NCI-H2196 (cell line): ENCODE measurements at regions not wholly inside any gene's neighbourhood (a gene's known extent, or its start where the extent isn't known, plus 50 kb on each side); places are given as distances from the start of the nearest gene placed in this dataset.

Source experiments
- DNase-seq: peaks from one replicate; lab custom pipeline; 2025; ENCODE audit not compliant: unreplicated experiment; lab: John Stamatoyannopoulos, UW

DNA sequence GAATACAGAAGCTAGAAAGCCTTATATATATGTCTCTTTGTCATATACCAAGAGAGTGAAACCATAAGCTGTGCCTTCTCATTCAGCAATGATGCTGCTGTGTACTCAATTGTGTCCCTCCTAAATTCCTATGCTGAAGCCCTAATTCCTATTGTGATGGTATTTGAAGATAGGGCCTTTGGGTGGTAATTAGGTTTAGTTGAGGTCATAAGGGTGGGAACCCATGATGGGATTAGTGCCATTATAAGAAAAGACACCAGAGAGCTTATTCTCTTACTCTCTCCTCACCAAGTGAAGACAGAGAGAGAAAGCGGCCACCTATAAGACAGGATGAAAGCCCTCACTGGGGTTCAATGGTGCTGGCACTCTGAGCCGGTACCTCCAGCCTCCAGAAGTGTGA lies 1191.3 kb upstream of the TENM4 start:
- no peak for DNase-seq

DNA sequence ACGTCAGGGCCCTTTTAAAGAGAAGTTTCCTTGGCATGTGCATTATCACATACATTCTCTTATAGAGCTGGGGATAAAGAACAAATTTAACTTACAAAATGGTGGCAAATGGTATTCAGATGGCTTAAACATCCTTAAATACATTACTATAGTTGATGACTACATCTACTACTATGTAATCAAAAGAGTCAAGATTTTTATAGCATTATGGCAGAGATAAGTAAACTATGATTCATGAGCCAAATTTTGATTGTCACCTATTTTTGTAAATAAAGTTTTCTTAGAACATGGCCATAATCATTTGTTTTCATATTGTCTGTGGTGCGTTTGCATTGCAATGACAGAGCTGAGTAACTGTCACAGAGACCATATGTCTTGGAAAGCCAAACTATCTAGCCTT lies 1188.6 kb upstream of the TENM4 start:
- no peak for DNase-seq

DNA sequence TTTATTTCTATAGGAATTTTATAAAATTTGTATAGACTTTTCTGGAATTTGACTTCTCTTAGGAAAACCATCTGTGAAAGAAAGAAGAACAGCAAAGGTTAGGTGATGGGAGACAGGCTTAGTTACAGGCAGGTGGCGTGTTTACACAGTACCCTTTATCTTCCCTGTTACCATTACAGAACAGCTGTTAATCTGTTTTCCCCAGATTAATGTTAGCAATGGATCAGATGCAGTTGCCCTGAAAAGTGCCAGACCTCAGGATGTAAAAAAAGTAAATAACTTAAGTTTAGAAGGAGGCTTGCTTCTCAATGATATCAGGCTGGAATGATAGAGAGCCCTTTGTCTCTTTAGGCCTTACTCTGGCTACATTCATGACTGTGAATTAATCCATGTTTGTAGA lies 1186.5 kb upstream of the TENM4 start:
- DNase-seq = no peak

DNA sequence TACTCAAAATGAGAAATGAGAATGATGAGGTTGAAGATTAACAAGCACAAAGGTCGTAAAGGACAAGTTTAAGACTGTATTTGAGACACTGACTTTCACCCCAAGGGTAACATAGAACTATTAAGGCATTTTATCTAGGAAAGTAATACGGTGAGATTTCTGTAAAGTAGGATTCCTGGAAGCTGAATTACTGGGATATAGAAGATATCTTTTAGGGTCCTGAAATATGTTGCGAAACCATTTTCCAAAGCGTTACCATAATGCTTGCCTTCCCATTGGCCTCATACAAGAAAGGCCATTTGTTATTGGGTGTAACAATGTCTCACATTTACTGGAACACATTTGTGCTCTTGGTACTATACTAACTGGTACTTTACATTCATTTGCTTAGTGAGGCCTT lies 1185.9 kb upstream of the TENM4 start:
- no peak for DNase-seq

DNA sequence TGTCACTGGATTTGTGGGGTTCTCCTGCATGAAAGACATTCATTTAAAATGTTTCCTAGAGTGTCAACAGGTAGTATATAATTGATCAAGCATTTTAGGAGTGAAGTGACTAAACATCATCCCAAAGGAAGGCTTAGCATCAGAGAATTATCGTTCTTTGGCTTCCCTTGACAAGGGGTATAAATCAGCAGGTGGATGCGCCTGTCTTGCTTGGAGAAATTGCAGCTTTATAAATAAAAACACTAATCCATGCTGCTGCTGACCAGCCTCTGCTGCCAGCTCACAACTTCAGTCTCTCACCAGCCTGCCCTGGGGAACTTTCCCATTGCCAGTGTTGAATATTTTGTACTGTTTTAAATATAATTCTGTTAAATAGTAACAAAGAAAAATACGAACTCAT lies 1184.7 kb upstream of the TENM4 start:
- no peak for DNase-seq

DNA sequence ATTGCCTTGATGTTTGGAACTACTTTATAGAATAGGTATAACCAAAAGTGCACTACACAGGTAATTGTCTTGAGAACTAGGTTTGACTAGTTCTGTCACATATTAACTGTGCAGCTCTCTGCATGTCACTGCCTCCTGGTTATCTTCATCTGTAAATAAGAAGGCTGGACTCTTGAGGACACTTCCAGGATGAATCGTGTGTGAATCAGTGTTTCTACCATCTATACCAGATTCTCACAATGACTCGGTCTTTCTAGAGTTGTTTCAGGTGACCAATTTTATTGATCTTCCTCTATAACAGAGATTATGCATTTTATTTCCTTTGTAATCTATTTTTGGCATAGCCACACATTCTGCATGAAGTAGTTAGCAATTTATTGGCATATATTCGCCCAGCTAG lies 1181.0 kb upstream of the TENM4 start:
- DNase-seq = no peak

DNA sequence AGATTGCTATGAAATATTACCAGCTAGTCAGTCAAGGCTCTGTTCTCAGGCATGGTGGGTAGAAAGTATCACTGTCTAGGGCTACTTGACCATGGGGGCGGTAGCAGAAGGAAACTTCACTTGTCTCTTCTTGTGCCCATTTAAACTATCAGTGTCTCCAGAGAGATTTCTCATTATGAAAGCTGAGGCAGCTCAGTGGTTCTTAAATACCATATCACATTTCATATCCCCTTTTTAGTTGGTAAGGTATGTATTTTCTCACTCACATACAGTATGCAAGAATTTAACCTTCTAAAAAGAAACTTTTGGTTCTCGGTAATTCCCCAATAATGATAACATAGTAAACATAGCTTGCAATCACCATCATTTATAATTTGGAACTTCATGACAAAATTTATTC lies 1180.0 kb upstream of the TENM4 start:
- no peak for DNase-seq

DNA sequence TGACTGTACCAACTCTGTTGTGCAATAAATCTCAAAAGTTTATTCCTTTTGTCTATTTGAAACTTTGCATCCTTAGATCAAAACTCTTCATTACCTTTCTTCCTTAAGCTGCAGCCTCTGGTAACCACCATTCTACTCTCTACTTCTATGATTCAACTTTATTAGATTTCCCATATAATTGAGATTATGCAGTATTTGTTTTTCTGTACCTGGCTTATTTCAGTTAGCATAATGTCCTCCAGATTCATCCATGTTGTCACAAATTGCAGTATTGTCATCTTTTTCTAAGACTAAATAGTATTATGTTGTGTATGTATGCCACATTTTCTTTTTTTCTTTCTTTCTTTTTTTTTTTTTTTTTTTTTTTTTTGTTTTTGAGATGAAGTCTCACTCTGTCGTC lies 1176.3 kb upstream of the TENM4 start:
- DNase-seq = no peak

DNA sequence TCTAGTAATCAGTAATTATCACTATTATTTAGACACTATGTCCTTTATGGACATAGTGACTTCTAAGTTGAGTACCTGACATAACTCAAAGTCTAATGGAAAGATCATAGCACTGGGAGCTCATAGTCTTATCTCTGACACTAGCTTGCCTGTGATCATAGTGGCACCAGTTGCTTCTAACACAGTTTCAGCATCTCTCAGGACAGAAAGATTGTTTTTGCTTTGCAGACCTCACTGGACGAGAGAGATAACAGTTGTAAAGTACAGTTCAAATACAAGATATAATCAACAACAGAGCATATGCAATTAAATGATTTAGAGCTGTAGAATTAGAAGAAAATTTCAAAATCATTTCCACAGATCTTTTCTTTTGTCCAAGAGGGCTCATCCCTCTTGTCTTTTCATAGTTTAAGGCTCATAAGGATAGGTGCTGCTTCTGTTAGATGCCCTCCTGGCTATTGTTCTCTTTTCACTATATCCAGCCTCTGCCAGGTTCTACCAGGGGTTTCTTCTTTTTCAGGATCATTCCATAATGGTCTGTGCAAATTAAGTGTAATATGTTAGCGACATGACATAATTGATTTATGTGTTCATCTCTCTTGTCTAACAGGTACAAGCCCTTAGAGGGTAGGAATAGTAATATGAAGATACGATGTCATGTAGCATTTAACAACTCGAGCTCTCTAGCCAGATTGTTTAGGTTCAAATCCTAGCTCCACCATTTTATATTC lies 1175.4 kb upstream of the TENM4 start:
- no peak for DNase-seq

DNA sequence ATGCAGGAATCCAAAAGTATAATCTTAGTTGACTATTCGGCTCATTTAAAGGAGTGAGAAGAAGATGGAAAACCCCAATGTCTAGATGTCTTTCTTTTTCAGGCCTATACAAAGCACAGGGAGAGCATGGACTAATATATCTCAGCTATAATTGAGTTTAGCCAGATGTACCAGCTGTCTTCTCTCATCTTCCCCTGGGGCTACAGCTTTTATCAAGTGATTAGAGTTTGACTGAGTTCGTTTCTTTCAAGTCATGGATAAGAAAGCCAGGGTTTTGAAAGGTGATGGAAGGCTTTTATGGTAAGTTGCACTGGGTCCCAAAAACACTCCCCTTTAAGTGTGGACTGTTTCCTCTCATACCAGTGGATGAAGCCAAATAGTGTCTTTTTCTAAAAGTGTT lies 1172.8 kb upstream of the TENM4 start:
- no peak for DNase-seq

DNA sequence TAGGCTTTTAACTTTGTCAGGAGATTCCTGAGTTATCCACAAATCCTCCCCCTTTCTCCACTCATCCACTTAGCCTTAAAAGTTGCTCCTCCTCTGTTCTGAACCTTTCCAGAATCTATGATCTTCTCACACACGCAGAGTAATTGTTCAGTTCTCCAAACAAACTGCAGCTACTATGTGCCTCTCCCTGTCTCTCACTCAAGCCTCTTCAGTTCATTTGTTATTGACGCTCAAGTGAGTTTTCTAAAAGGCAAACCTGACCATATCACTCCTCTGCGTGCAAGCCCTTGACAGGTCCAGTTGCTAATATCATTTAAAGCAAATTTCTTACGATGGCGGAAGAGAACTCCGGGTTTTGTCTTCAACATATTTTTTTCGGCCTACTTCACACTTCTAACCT lies 1169.7 kb upstream of the TENM4 start:
- DNase-seq = no peak

DNA sequence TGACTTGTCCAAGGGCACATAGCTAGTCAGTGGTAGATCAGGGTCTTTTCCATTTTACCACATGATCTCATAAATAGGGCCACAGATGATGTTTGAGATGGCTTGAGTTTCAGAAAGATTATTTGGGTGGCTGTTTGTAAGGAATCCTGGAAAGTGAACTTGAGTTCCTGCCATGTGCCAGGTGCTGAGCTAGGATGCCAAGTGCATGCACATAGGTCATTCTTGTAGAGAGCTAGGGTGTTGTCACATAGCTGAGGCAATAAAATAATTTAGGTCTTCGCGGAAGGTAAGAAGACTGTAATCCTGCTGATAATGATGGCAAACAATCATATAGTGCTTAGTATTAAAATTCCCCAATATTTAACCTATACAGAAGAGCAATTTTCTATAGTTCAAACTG lies 1162.6 kb upstream of the TENM4 start:
- no peak for DNase-seq

DNA sequence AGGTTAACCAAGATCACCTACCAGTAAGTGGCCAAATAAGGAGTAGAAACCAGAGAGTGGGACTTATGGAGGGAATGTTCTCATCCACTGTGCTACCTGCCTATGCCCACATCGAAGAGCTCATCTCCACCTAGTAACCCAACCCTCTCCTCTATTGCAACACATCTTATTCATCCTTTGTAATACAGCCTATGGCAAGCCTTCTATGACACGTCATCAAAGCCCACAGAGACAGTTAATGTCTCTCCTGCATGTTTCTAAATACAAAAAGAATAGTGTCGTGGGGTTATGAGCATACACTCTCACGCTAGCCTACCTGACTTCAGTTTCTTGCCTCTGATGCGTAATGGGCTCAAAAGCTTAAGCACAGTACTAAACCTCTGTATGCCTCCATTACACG lies 1158.1 kb upstream of the TENM4 start:
- DNase-seq = no peak

DNA sequence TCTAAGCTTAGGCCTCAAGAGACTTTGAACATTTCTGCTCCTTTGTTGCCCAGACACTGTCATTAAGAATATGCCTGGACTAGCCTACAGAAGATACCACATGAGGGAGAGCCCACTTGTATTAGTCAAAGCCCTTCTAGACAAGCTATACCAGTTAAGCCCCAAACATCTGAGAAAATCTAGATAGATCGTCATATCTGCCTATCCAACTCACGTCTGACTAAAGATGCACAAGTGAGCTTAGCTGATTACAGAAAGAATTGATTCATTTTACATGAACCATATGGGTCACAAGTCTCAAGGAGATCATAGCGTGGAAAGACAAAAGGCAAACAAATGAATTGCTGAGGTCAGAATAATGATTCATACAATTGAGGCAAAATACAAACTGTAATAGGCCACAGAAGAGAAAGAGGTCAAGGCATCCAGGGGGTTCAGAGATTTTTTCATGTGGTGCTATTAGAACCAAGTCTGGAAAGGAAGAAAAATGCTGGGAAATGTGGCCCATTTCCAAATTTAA lies 1155.5 kb upstream of the TENM4 start:
- DNase-seq = no peak

DNA sequence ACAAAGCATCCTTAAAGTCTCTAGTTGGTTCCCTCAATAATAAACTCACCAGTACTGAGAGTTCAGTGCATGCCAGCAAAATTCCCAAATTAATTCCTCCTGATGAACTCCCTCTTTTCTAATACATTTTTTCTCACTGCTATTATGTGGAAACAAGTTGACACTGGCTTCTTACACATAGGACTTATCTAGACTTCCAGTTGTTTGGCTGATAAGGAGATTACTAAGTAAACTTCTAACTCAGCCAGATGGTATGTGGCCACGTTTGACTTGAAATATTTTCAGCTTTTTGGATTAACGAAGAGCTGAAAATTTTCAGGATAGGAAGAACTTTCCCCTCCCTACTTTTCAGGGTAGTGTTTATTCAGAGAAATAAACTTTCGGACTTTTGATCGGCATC lies 1154.2 kb upstream of the TENM4 start:
- DNase-seq = no peak

DNA sequence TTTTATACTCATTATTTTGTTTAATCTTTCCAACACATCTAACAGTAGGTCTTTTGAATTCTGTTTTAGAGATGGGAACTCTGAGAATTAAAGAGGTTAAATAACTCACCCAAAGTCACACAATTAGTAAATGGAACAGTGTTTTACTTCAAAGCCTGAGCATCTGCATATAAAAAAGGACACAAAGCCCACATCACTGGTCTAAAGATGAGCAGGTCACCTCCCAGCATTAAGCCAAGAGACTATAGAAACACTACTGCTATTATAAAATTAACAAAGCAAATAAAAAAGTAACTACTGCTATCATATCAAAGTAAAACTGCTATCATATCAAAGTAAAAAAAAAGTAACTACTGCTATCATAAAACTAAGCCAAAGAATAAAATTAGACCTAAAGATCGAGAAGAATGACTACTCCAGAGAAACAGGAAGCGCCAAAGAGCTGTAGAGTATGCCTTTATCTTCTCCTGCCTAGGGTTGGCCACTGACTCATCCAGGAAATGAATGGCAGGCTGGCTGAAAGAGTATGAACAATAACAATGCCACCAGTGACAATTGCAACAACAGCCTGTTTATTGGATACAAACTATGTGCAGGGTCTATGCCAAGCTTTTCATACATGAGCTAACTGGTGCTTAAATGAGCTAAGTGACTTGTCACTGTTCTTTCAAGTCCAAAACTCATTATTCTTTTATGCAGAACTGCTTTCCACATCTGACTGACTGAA lies 1153.0 kb upstream of the TENM4 start:
- no peak for DNase-seq

DNA sequence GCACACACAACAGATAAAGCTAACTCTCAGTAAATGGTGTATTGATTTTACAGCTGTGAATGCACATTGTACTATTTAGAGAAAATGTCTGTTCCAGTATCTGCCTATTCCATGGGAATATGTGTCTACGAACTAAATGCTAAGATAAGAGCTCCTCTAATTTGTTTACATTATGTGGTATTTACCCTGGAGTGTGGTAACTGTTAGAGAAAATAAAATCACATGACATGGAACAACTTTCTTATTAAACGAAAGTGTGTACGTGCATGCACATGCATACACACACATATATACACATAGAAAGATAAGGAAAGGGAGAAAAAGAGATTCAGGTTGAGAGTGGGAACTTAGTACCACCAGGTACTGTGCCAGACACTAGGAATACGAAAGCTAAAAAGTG lies 1151.7 kb upstream of the TENM4 start:
- DNase-seq = no peak

DNA sequence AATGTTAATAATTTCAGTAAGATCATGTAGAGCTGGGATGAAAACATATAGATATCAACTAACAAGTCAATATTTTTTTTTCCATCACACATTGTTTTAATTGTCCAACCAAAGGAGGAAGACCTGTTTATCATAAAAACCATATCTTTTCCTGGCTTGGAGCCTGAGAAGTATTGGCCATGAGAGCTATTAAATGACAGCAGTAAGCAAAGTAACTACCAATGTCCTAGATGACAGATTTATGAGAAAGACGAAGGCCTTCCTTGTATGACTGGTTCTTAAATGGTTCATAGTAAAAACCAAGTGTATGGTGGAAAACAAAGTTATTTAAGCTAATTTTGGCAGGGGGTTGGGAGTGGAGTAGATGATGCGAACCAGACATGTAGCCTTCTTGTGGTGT lies 1147.1 kb upstream of the TENM4 start:
- DNase-seq = no peak

DNA sequence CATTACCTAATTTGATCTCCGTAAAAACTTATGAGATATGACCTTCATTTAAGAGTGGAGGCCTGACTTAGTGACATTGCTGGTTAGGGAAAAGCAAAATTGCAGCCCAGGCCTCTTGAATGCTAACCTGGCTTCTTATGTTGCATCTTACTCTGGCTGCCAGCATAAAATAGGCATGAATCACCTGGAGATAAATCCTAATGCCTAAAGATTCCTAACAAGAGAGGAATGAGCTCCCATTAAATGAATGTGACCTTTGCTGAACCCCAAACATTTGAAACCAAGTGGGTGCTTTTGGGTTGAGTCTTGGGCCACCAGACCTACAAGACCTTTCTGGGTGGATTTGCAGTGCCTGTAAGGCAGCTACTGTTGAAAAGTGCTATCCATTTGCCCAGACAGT lies 1145.6 kb upstream of the TENM4 start:
- DNase-seq = no peak

DNA sequence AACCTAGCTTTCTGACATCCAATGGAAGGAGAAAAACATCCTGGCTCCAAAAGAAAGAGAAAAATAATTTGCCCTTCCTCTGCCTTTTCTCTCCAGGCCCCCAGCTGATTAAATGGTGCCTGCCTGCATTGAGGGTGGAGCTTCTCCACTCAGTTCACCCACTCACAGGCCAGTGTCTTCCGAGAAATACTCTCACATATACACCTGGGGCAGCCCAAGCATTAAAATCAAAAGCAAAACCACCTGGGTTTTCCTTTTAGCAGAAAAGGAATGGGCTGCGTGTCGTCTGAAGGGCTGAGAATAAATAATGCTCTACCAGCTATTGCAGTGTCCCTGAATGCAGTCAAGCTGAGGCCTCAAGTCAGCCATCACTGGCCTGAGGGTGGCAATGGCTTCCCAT lies 1143.8 kb upstream of the TENM4 start:
- DNase-seq = no peak

DNA sequence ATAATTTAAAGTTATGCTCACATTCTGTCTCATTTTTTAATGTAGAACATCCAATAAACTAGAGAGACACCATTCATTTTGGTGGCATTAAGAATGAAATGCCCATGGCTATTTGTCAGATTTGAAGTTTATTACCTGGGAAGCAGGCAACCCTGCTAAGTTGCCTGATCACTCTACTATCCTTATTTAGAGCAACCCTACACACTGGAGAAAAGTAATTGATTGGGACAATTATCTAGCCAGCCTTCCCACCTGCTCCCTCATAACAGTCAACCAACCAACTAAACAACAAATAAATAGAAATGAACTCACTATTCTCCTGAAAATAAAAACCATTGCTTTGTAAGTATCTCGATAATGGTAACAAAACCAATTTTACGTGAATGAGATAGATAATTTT lies 1129.0 kb upstream of the TENM4 start:
- no peak for DNase-seq

DNA sequence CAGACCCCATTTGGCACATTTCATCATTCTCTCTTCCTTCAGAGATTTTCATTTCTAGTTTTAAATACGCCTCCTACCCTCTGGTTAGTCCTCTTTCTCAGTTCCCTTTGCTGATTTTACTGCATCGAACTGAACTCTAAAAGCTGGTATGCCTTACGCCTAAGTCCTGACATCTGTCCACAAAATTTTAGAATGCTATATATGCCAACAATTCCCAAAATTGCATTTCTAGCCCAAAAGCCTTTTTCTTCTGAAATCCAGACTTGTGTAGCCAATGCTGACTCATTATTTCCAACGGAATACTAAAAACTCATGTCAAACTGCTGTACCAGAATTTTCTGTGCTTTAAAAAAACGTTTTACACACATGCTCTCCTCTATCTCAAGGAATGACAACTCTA lies 1124.4 kb upstream of the TENM4 start:
- no peak for DNase-seq
